Kidney (tissue), 13 donors: ENCODE measurements at regions not wholly inside any gene's neighbourhood (a gene's known extent, or its start where the extent isn't known, plus 50 kb on each side); places are given as distances from the start of the nearest gene placed in this dataset.

Experiments
- DNase-seq, 5 donors: peaks; one replicate each; pipeline ENCODE4 v3.0.0-alpha.2; 2013 to 2020
- FAIRE-seq: peaks from 2 replicates; lab custom pipeline; 2012; peaks lifted over from hg19 to GRCh38; lab: Jason Lieb, UNC
- H3K27ac ChIP-seq, 2 donors: one replicate each; pipeline ENCODE4 v1.7.0; 2013; ENCODE audit warnings: low read depth in 2 of 2, low read length in 2 of 2, inconsistent platforms in 1 of 2
- H3K27me3 ChIP-seq: one replicate; pipeline ENCODE4 v1.7.1; 2013; ENCODE audit warnings: low read length, inconsistent platforms; ENCODE audit not compliant: control insufficient read depth, insufficient read depth
- H3K36me3 ChIP-seq, 3 donors: one replicate each; pipeline versions ENCODE4 v1.7.0 to v1.7.1; 2013; ENCODE audit warnings: low read length in 3 of 3, control low read depth in 1 of 3, inconsistent platforms in 1 of 3; ENCODE audit not compliant: insufficient read depth in 3 of 3, control insufficient read depth in 2 of 3
- H3K4me1 ChIP-seq, 3 donors: one replicate each; pipeline versions ENCODE4 v1.7.0 to v1.7.1; 2013; ENCODE audit warnings: low read length in 3 of 3, inconsistent platforms in 1 of 3, low read depth in 1 of 3; ENCODE audit not compliant: control insufficient read depth in 2 of 3, insufficient read depth in 2 of 3
- H3K4me3 ChIP-seq, 3 donors: one replicate each; pipeline versions ENCODE4 v1.7.0 to v1.8.1; 2013; ENCODE audit warnings: low read length in 3 of 3, control low read depth in 1 of 3, inconsistent platforms in 1 of 3
- H3K9ac ChIP-seq, 3 donors: one replicate each; pipeline versions ENCODE4 v1.7.0 to v1.7.1; 2013; ENCODE audit warnings: low read length in 3 of 3, control low read depth in 1 of 3, inconsistent platforms in 1 of 3
- H3K9me3 ChIP-seq, 3 donors: one replicate each; pipeline versions ENCODE4 v1.7.0 to v1.7.1; 2013; ENCODE audit warnings: low read length in 3 of 3, control low read depth in 1 of 3, inconsistent platforms in 1 of 3; ENCODE audit not compliant: control insufficient read depth in 2 of 3, insufficient read depth in 1 of 3
- intact Hi-C: fragments of 100-400 bp; cut with DNase I; formaldehyde crosslinking; loops from one replicate; pipeline ENCODE4 v1.11.1; 2022
- TF ChIP-seq, protein P1 (sequence below): IDR thresholded peaks from 3 replicates; pipeline ENCODE4 v1.5.1; 2012; ENCODE audit warnings: mild to moderate bottlenecking, moderate library complexity, borderline replicate concordance; ENCODE audit not compliant: insufficient read depth; ENCODE audit errors: extremely low read depth
- donor health status: control.
- donor health status: control.
- donor health status: control.
- donor health status: control.
- donor health status: control.
- donor health status: DM: yes; HTN: yes; CAD: no.
- donor health status: Normal renal cell carcinoma (clear cell type).

GRCh38 chrY:8590641-8591040, 746.6 kb upstream of the TSPY4 start:
- H3K9ac ChIP-seq = no peak overlapping the region
- H3K4me3 ChIP-seq = no peak overlapping the region
- H3K4me1 ChIP-seq = no peaks in the 10 kb centered on the region
- TF ChIP-seq, protein P1, sequence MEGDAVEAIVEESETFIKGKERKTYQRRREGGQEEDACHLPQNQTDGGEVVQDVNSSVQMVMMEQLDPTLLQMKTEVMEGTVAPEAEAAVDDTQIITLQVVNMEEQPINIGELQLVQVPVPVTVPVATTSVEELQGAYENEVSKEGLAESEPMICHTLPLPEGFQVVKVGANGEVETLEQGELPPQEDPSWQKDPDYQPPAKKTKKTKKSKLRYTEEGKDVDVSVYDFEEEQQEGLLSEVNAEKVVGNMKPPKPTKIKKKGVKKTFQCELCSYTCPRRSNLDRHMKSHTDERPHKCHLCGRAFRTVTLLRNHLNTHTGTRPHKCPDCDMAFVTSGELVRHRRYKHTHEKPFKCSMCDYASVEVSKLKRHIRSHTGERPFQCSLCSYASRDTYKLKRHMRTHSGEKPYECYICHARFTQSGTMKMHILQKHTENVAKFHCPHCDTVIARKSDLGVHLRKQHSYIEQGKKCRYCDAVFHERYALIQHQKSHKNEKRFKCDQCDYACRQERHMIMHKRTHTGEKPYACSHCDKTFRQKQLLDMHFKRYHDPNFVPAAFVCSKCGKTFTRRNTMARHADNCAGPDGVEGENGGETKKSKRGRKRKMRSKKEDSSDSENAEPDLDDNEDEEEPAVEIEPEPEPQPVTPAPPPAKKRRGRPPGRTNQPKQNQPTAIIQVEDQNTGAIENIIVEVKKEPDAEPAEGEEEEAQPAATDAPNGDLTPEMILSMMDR = no peak
- FAIRE-seq = no peak
- no peak for DNase-seq
- no peaks in the 10 kb centered on the region for H3K9me3 ChIP-seq
- H3K36me3 ChIP-seq = no peaks in the 10 kb centered on the region
- no peak overlapping the region for H3K27ac ChIP-seq
- H3K27me3 ChIP-seq = no peaks in the 10 kb centered on the region
- intact Hi-C loops = no loop called here

DNA sequence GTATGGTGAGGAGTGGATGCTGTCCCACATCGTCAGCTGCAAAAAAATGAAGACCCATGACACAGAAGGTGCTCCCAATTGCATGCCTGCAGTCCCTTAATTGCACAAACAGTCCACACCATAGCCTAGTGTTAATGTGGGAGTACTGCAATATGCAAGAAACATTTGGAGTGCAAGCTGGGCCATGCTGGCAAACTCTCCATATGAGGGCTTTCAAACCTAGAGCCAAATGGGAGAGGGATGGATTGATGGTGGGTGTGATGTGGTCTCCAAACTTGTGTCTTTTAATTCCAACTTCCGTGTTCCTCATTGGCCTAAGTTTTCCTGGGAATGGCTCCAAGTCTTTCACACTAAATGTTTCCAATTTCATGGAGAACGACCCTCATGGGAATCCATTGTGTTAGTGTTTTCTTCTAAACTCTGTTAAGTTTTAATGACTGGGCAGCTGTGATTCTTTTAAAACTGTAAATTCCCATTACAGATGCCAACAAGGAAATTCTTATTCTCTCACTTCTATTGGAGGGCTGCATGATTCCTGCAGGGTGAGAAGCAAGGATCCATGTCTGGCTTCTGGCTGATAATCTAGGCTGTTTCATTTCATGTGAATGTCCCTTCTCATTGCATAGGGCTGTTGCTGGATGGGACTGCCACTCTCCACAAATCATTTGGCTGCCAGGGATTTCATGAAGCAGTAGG, 745.3 kb upstream of the TSPY4 start:
- DNase-seq (no peak), FAIRE-seq (no peak)
- H3K36me3 ChIP-seq = no peaks in the 10 kb centered on the region
- no peak overlapping the region for H3K9ac ChIP-seq
- intact Hi-C loops = no loop called here
- H3K9me3 ChIP-seq = no peaks in the 10 kb centered on the region
- H3K27ac ChIP-seq = no peak overlapping the region
- no peak overlapping the region for H3K4me3 ChIP-seq
- TF ChIP-seq, protein P1 = no peak
- H3K27me3 ChIP-seq = no peaks in the 10 kb centered on the region
- H3K4me1 ChIP-seq = no peaks in the 10 kb centered on the region

DNA sequence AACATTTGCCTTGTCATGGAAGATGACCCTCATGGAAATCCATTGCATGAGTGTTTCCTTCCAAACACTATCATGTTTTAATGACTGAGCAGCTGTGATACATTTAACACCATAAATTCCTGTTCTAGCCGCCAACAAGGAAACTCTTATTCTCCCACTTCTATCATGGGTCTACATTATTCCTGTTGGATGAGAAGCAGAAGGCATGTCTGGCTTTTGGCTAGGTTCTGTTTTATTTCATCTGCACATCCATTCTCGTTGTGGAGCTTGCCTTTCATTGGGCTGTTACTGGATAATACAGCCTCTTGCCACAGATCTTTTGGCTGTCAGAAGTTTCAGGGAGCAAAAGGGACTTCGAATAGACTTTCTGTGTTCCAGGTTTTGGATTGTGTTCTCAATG, 742.6 kb upstream of the TSPY4 start:
- H3K36me3 ChIP-seq = no peaks in the 10 kb centered on the region
- intact Hi-C loops = no loop called here
- TF ChIP-seq, protein P1 = no peak
- DNase-seq (no peak), FAIRE-seq (no peak)
- no peaks in the 10 kb centered on the region for H3K9me3 ChIP-seq
- no peaks in the 10 kb centered on the region for H3K4me1 ChIP-seq
- no peak overlapping the region for H3K4me3 ChIP-seq
- no peak overlapping the region for H3K27ac ChIP-seq
- H3K9ac ChIP-seq = no peak overlapping the region
- no peaks in the 10 kb centered on the region for H3K27me3 ChIP-seq

DNA sequence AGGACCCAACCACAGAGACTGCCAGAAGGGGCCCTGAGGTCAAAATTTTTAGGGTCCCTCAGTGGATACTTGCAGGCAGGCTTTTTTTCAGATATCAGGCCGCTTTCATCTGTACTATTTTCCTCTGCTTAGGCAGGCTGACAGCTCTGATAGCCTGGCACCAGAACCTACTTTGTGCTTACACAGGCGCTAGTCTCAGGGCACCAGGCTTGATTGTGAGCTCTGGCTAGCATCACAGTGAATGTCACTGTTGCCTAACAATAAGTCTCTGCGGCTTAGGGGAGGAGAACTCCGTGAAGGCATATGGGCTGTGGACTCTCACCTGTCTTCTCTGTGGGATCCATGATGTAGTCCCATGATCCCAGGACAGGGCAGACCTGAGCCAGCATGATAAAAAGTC, 738.1 kb upstream of the TSPY4 start:
- H3K36me3 ChIP-seq = no peaks in the 10 kb centered on the region
- FAIRE-seq = no peak
- H3K27me3 ChIP-seq = no peaks in the 10 kb centered on the region

More for the DNA sequence above, 738.1 kb upstream of the TSPY4 start:
- Histone ChIP-seq H3K4me1 (no peaks in the 10 kb centered on the region), H3K9ac (no peak overlapping the region), H3K4me3 (no peak overlapping the region), H3K9me3 (no peaks in the 10 kb centered on the region), H3K27ac (no peak overlapping the region)
- TF ChIP-seq, protein P1 = no peak
- intact Hi-C loops = no loop called here
- no peak for DNase-seq
